ENCODE measurements at regions not wholly inside any gene's neighbourhood (a gene's known extent, or its start where the extent isn't known, plus 50 kb on each side); places are given as distances from the start of the nearest gene placed in this dataset.

- H3K4me3 ChIP-seq (ENCODE audit: insufficient read depth, low read depth, low read length) = no peak overlapping the region
- no peak overlapping the region for H2AK9ac ChIP-seq (replicated peaks; ENCODE audit: low read depth, low read length, poor library complexity)
- no peaks in the 10 kb centered on the region for H3K79me1 ChIP-seq (ENCODE audit: low read depth in 1 of 2, low read length in 2 of 2)
- peak overlapping the region; percentile 8 for H4K5ac ChIP-seq (ENCODE audit: low read depth, low read length)
- no peaks in the 10 kb centered on the region for H4K20me1 ChIP-seq (ENCODE audit: insufficient read depth, low read length)
- no peak overlapping the region for H3K56ac ChIP-seq (ENCODE audit: extremely low read depth, insufficient read depth, low read length)
- H3K18ac ChIP-seq (ENCODE audit: low read depth, low read length) = peak overlapping the region; percentile 42; the same call in 1 of the 2 replicates
- H3K9me1 ChIP-seq (ENCODE audit: insufficient read depth, low read length) = peaks cover 15% of the 10 kb centered on the region
- no peak overlapping the region for H3K4me2 ChIP-seq (ENCODE audit: low read depth, low read length)
- peaks cover 17% of the 10 kb centered on the region for H3K4me1 ChIP-seq (ENCODE audit: control insufficient read depth, insufficient read depth, low read length)
- BruUV-seq (replicated peaks) = no TSS peak
- intact Hi-C loops (cut with micrococcal nuclease) = loop anchor here (5.0 kb wide), 2 partner anchors 81 to 126 kb away; no protein-coding TSS in a partner anchor
- in situ Hi-C loops (cut with MboI; ENCODE audit: low sequenced_read_pairs) = no loop called here
- H2BK5ac ChIP-seq (ENCODE audit: low read depth, low read length, poor library complexity, severe bottlenecking) = no peak overlapping the region
- no peak for TF ChIP-seq BHLHE40 (IDR thresholded peaks at IDR 0.05; ENCODE audit: low read depth, low read length)
- 0 out of 2 replicates have a peak, but pooled peaks have one; percentile 3 for TF ChIP-seq MAFK (IDR thresholded peaks at IDR 0.05; ENCODE audit: low read depth, low read length)
- TF ChIP-seq ELK1 (IDR thresholded peaks at IDR 0.05; ENCODE audit: borderline replicate concordance, low read depth, low read length) = no peak
- TF ChIP-seq RAD21 (IDR thresholded peaks at IDR 0.05; ENCODE audit: low read length) = no peak
- peak; percentile 73 for TF ChIP-seq NFE2L2 (IDR thresholded peaks at IDR 0.05; ENCODE audit: low read depth, low read length)
- TF ChIP-seq CHD1 (IDR thresholded peaks at IDR 0.05; ENCODE audit: low read depth, low read length) = no peak
- 0 out of 2 replicates have a peak, but pooled peaks have one; percentile 7 for TF ChIP-seq FOS (IDR thresholded peaks at IDR 0.05; ENCODE audit: low read depth, low read length)
- no peak for TF ChIP-seq SMC3 (IDR thresholded peaks at IDR 0.05; ENCODE audit: low read depth, low read length)
- POLR2A ChIA-PET (ENCODE audit: unreplicated experiment) = no interaction called here
- CTCF ChIA-PET = interaction anchor here (0.6 kb wide), 1 partner anchor 18 kb away, joined by 3 read pairs; no protein-coding TSS in a partner anchor
- H3K27me3 ChIP-seq (ENCODE audit: control insufficient read depth, insufficient read depth, low read length) = no peaks in the 10 kb centered on the region
- DNase-seq (peak; percentile 48), ATAC-seq (ENCODE audit: low read depth) (0 out of 2 replicates have a peak, but pooled peaks have one; percentile 26)
- no peaks in the 10 kb centered on the region; the same call in 1 of the 2 replicates for H3K9me3 ChIP-seq (ENCODE audit: control insufficient read depth, insufficient read depth, low read length)
- H3K9ac ChIP-seq (ENCODE audit: low read depth, low read length) = no peak overlapping the region
- no peak overlapping the region for H3K27ac ChIP-seq (ENCODE audit: insufficient read depth, low read length)
- no peak overlapping the region for H2AFZ ChIP-seq (replicated peaks; ENCODE audit: low read length, poor library complexity)
- no peak overlapping the region; the same call in 1 of the 2 replicates for H4K91ac ChIP-seq (ENCODE audit: insufficient read depth, low read depth, low read length)
- H4K8ac ChIP-seq (ENCODE audit: low read depth in 2 of 2, low read length in 2 of 2) = peak overlapping the region in 1 of 2 experiments; percentile 59; a peak in 1 of 4 replicates
- 85% methylated on average over 6 of the region's 7 CpGs; no CpG with 5 or more reads in 1 of the 2 experiments for WGBS, 2 experiments (ENCODE audit: extremely low coverage in 2 of 2, insufficient read length in 1 of 2)
- H3K36me3 ChIP-seq (ENCODE audit: control insufficient read depth, insufficient read depth, low read length) = no peaks in the 10 kb centered on the region
- dilution Hi-C loops (cut with HindIII; ENCODE audit: low sequenced_read_pairs, unreplicated experiment) = no loop called here
- H3K14ac ChIP-seq (replicated peaks; ENCODE audit: low read depth, low read length) = no peak overlapping the region; the same call in 1 of the 2 replicates
- peak overlapping the region; percentile 56; the same call in 2 of the 3 replicates for H2BK15ac ChIP-seq (ENCODE audit: low read depth, low read length)
- H2BK120ac ChIP-seq (ENCODE audit: low read depth, low read length) = peak overlapping the region; percentile 79
- peak overlapping the region; percentile 17; the same call in 1 of the 2 replicates for H2AK5ac ChIP-seq (ENCODE audit: low read depth, low read length)
- peak overlapping the region; percentile 68 for H2BK20ac ChIP-seq (ENCODE audit: low read depth, low read length)
- H3K23ac ChIP-seq (ENCODE audit: low read depth, low read length) = no peak overlapping the region
- H3K4ac ChIP-seq (ENCODE audit: low read depth, low read length) = peak overlapping the region; percentile 47
Observed at GRCh38 chr9:95381221-95381620, 63.7 kb upstream of the FANCC start.
